ENCODE measurements at regions not wholly inside any gene's neighbourhood (a gene's known extent, or its start where the extent isn't known, plus 50 kb on each side); places are given as distances from the start of the nearest gene placed in this dataset.

- TF ChIP-seq, protein P1, sequence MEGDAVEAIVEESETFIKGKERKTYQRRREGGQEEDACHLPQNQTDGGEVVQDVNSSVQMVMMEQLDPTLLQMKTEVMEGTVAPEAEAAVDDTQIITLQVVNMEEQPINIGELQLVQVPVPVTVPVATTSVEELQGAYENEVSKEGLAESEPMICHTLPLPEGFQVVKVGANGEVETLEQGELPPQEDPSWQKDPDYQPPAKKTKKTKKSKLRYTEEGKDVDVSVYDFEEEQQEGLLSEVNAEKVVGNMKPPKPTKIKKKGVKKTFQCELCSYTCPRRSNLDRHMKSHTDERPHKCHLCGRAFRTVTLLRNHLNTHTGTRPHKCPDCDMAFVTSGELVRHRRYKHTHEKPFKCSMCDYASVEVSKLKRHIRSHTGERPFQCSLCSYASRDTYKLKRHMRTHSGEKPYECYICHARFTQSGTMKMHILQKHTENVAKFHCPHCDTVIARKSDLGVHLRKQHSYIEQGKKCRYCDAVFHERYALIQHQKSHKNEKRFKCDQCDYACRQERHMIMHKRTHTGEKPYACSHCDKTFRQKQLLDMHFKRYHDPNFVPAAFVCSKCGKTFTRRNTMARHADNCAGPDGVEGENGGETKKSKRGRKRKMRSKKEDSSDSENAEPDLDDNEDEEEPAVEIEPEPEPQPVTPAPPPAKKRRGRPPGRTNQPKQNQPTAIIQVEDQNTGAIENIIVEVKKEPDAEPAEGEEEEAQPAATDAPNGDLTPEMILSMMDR (conservative IDR thresholded peaks at IDR 0.05; ENCODE audit: low read depth, low read length): no peak
- no peak for TF ChIP-seq EZH2 (IDR thresholded peaks at IDR 0.05; ENCODE audit: borderline replicate concordance, low read depth, low read length, poor library complexity, severe bottlenecking)
Measured at GRCh38 chr4:160831165-160831922, 1332.5 kb downstream of the FSTL5 start.

Data from A673 (cell line).